H1 (cell line): ENCODE measurements at regions not wholly inside any gene's neighbourhood (a gene's known extent, or its start where the extent isn't known, plus 50 kb on each side); places are given as distances from the start of the nearest gene placed in this dataset.

ENCODE experiments used
- CTCF ChIA-PET: fragments of 300-600 bp; sonication (Branson Sonifier 250); formaldehyde crosslinking; loops from one replicate; lab custom pipeline; 2021; ENCODE audit not compliant: partially characterized antibody; lab: Charles Lee
- POLR2A ChIA-PET: fragments of 300-600 bp; sonication (Branson Sonifier 250); formaldehyde crosslinking; loops from one replicate; lab custom pipeline; 2021; ENCODE audit warnings: inconsistent platforms; ENCODE audit not compliant: partially characterized antibody; lab: Charles Lee
- DNase-seq, 2 experiments: peaks; one replicate each; pipeline versions ENCODE4 v3.0.0 to v3.0.0-alpha.2; 2010 to 2022; ENCODE audit warnings: low spot score in 2 of 2, low read depth in 1 of 2, mixed read lengths in 1 of 2
- FAIRE-seq: peaks from 2 replicates; lab custom pipeline; 2011; peaks lifted over from hg19 to GRCh38; lab: Jason Lieb, UNC
- H2AFZ ChIP-seq: 2 replicates; pipeline ENCODE4 v1.8.1; 2012; ENCODE audit warnings: low read length, inconsistent platforms
- H2AK5ac ChIP-seq: 2 replicates; pipeline ENCODE4 v1.6.1; 2013; ENCODE audit warnings: low read depth, low read length
- H2BK120ac ChIP-seq: replicated peaks from 2 replicates; pipeline ENCODE3; 2013; ENCODE audit warnings: low read depth, low read length, inconsistent platforms
- H2BK12ac ChIP-seq: 2 replicates; pipeline ENCODE4 v1.6.1; 2013; ENCODE audit warnings: low read depth, low read length
- H2BK15ac ChIP-seq: 2 replicates; pipeline ENCODE4 v1.6.1; 2013; ENCODE audit warnings: low read length
- H2BK20ac ChIP-seq: 2 replicates; pipeline ENCODE4 v1.6.1; 2013; ENCODE audit warnings: low read length
- H2BK5ac ChIP-seq: 2 replicates; pipeline ENCODE4 v1.6.1; 2013; ENCODE audit warnings: low read depth, low read length
- H3K14ac ChIP-seq: 2 replicates; pipeline ENCODE4 v1.6.1; 2013; ENCODE audit warnings: inconsistent platforms; ENCODE audit not compliant: insufficient read length
- H3K18ac ChIP-seq: 2 replicates; pipeline ENCODE4 v1.6.1; 2013; ENCODE audit warnings: low read length; ENCODE audit errors: extremely low read depth
- H3K23ac ChIP-seq: 2 replicates; pipeline ENCODE4 v1.6.1; 2013; ENCODE audit warnings: inconsistent platforms; ENCODE audit not compliant: insufficient read length
- H3K23me2 ChIP-seq: 2 replicates; pipeline ENCODE4 v1.6.1; 2013; ENCODE audit warnings: low read depth, low read length
- H3K27ac ChIP-seq: 2 replicates; pipeline ENCODE4 v1.6.1; 2011; ENCODE audit warnings: low read depth, low read length, inconsistent platforms
- H3K27me3 ChIP-seq, 4 experiments: replicated peaks in 1 of 4; 1 replicate in 1 of 4; 2 replicates in 3 of 4; pipeline versions ENCODE4 v1.6.1 to v1.8.1; 2011 to 2013; ENCODE audit warnings: low read length in 3 of 4, mild to moderate bottlenecking in 3 of 4, inconsistent platforms in 2 of 4, mixed read lengths in 2 of 4, moderate library complexity in 1 of 4; ENCODE audit not compliant: control insufficient read depth in 3 of 4, insufficient read depth in 3 of 4; ENCODE audit errors: extremely low read depth in 1 of 4
- H3K36me3 ChIP-seq, 4 experiments: 2 replicates each; pipeline versions ENCODE4 v1.6.1 to v1.8.1; 2011 to 2013; ENCODE audit warnings: mild to moderate bottlenecking in 4 of 4, low read length in 3 of 4, moderate library complexity in 2 of 4, control low read depth in 1 of 4, inconsistent platforms in 1 of 4; ENCODE audit not compliant: insufficient read depth in 4 of 4, control insufficient read depth in 2 of 4
- H3K4ac ChIP-seq: replicated peaks from 2 replicates; pipeline ENCODE3; 2013; ENCODE audit warnings: low read length, low read depth, mixed read lengths, inconsistent platforms; ENCODE audit not compliant: insufficient read length
- H3K4me1 ChIP-seq, 4 experiments: replicated peaks in 1 of 4; 1 replicate in 1 of 4; 2 replicates in 3 of 4; pipeline versions ENCODE4 v1.6.1 to v1.8.1; 2011 to 2013; ENCODE audit warnings: low read length in 3 of 4, inconsistent platforms in 2 of 4, mixed read lengths in 1 of 4; ENCODE audit not compliant: insufficient read depth in 4 of 4, control insufficient read depth in 3 of 4
- H3K4me2 ChIP-seq, 2 experiments: 2 replicates each; pipeline versions ENCODE4 v1.6.1 to v1.8.1; 2011 to 2013; ENCODE audit warnings: low read depth in 2 of 2, low read length in 2 of 2, control low read depth in 1 of 2, inconsistent platforms in 1 of 2, mild to moderate bottlenecking in 1 of 2; ENCODE audit not compliant: insufficient read depth in 1 of 2
- H3K4me3 ChIP-seq, 4 experiments: fragments of 200-600, 300-600 bp in 1 of 4; sonication (generic), shearing (Covaris generic), sonication (Bioruptor Twin) in 1 of 4; 2 replicates each; pipeline versions ENCODE4 v1.5.1 to v1.8.1; 2011 to 2016; ENCODE audit warnings: low read length in 4 of 4, low read depth in 3 of 4, control low read depth in 2 of 4, inconsistent platforms in 2 of 4, mild to moderate bottlenecking in 2 of 4, mixed read lengths in 1 of 4, moderate library complexity in 1 of 4; ENCODE audit not compliant: insufficient read depth in 2 of 4; ENCODE audit errors: extremely low read depth in 1 of 4
- H3K56ac ChIP-seq: replicated peaks from 2 replicates; pipeline ENCODE3; 2013; ENCODE audit warnings: low read depth, mild to moderate bottlenecking, mixed read lengths, low read length, inconsistent platforms; ENCODE audit not compliant: insufficient read length
- H3K79me1 ChIP-seq: 2 replicates; pipeline ENCODE4 v1.6.1; 2013; ENCODE audit warnings: low read depth, low read length, control low read depth
- H3K79me2 ChIP-seq, 2 experiments: 2 replicates each; pipeline versions ENCODE4 v1.6.1 to v1.8.1; 2012 to 2013; ENCODE audit warnings: low read length in 2 of 2, mild to moderate bottlenecking in 2 of 2, inconsistent platforms in 1 of 2; ENCODE audit not compliant: insufficient read depth in 2 of 2, control insufficient read depth in 1 of 2
- H3K9ac ChIP-seq, 4 experiments: replicated peaks in 1 of 4; 1 replicate in 1 of 4; 2 replicates in 3 of 4; pipeline versions ENCODE4 v1.6.1 to v1.8.1; 2011 to 2013; ENCODE audit warnings: low read depth in 3 of 4, low read length in 3 of 4, control low read depth in 2 of 4, mild to moderate bottlenecking in 2 of 4, moderate library complexity in 2 of 4, inconsistent platforms in 1 of 4; ENCODE audit errors: extremely low read depth in 1 of 4
- H3K9me3 ChIP-seq, 2 experiments: 2 replicates each; pipeline versions ENCODE4 v1.6.1 to v1.8.1; 2012 to 2013; ENCODE audit warnings: mild to moderate bottlenecking in 2 of 2, moderate library complexity in 2 of 2, control low read depth in 1 of 2, inconsistent platforms in 1 of 2, low read depth in 1 of 2, low read length in 1 of 2, mixed read lengths in 1 of 2; ENCODE audit not compliant: insufficient read depth in 2 of 2
- H4K20me1 ChIP-seq, 2 experiments: replicated peaks in 1 of 2; 2 replicates each; pipeline versions ENCODE3 to v1.8.1; 2011 to 2013; ENCODE audit warnings: inconsistent platforms in 2 of 2, low read length in 2 of 2, mild to moderate bottlenecking in 1 of 2; ENCODE audit not compliant: insufficient read depth in 2 of 2, control insufficient read depth in 1 of 2
- H4K5ac ChIP-seq: 2 replicates; pipeline ENCODE4 v1.6.1; 2013; ENCODE audit warnings: low read length, low read depth, mixed read lengths, inconsistent platforms; ENCODE audit not compliant: insufficient read length
- H4K8ac ChIP-seq: 2 replicates; pipeline ENCODE4 v1.8.0; 2013; ENCODE audit warnings: mild to moderate bottlenecking, moderate library complexity, low read length, inconsistent platforms; ENCODE audit not compliant: insufficient read depth; ENCODE audit errors: extremely low read depth
- H4K91ac ChIP-seq: replicated peaks from 2 replicates; pipeline ENCODE3; 2013; ENCODE audit warnings: low read length, mixed read lengths, inconsistent platforms; ENCODE audit not compliant: insufficient read length
- BACH1 ChIP-seq: IDR thresholded peaks from 2 replicates; pipeline ENCODE4 v1.6.1; 2012; ENCODE audit warnings: low read length, improper control_type of control experiment
- BCL11A ChIP-seq, 2 experiments: IDR thresholded peaks; one replicate each; pipeline ENCODE4 v1.6.1; 2011; ENCODE audit warnings: low read depth in 2 of 2, low read length in 2 of 2, mild to moderate bottlenecking in 2 of 2
- POU5F1 ChIP-seq: IDR thresholded peaks from 2 replicates; pipeline ENCODE4 v1.6.1; 2011; ENCODE audit warnings: low read depth, mild to moderate bottlenecking, low read length, moderate library complexity
- RNF2 ChIP-seq: fragments of 200-900, 300-1000 bp; sonication (generic); IDR thresholded peaks from 2 replicates; pipeline ENCODE4 v1.7.1; 2016; ENCODE audit warnings: borderline replicate concordance, low read depth, mild to moderate bottlenecking, antibody characterized with exemption, low read length; ENCODE audit not compliant: poor library complexity, severe bottlenecking; ENCODE audit errors: missing control alignments
- SIN3A ChIP-seq, 2 experiments: IDR thresholded peaks in 1 of 2; conservative IDR thresholded peaks in 1 of 2; 2 replicates each; pipeline ENCODE4 v1.6.1; 2011 to 2012; ENCODE audit warnings: low read length in 2 of 2, improper control_type of control experiment in 1 of 2, low read depth in 1 of 2, mild to moderate bottlenecking in 1 of 2
- SP2 ChIP-seq: IDR thresholded peaks from 2 replicates; pipeline ENCODE4 v1.6.1; 2012; ENCODE audit warnings: mild to moderate bottlenecking, low read length, inconsistent platforms
- WGBS, 2 experiments: shearing (Covaris generic) in 1 of 2; methylation state at CpG; one replicate each; pipeline versions ENCODE4 v1.1.6 to v1.1.7; 2013 to 2015; ENCODE audit warnings: low lambda C conversion rate in 2 of 2, mixed read lengths in 2 of 2, inconsistent platforms in 1 of 2, low coverage in 1 of 2, missing lambda C conversion rate in 1 of 2; ENCODE audit not compliant: insufficient replicate concordance in 2 of 2, insufficient coverage in 1 of 2, insufficient read length in 1 of 2; ENCODE audit errors: extremely low coverage in 1 of 2, missing lambda C conversion rate in 1 of 2; 5-methylcytosine and 5-hydroxymethylcytosine counted together

- Histone ChIP-seq H3K27me3 (no peaks in the 10 kb centered on the region), H3K4me1 (peaks cover 0 to 14% (median 3%) of the 10 kb centered on the region in 4 experiments; a peak in 3 of 7 replicates), H3K56ac (no peak overlapping the region), H3K4ac (no peak overlapping the region), H3K23ac (no peak overlapping the region), H4K8ac (no peak overlapping the region), H3K4me3 (no peak overlapping the region), H3K27ac (no peak overlapping the region), H2AFZ (no peak overlapping the region), H3K79me1 (no peaks in the 10 kb centered on the region), H3K18ac (no peak overlapping the region), H3K9me3 (peaks cover 7 to 10% of the 10 kb centered on the region in 2 experiments; a peak in 1 of 4 replicates), H2BK5ac (no peak overlapping the region), H4K5ac (no peak overlapping the region), H3K14ac (no peak overlapping the region), H3K4me2 (no peak overlapping the region), H3K79me2 (no peaks in the 10 kb centered on the region), H4K91ac (no peak overlapping the region), H3K9ac (no peak overlapping the region), H3K23me2 (no peaks in the 10 kb centered on the region), H2AK5ac (no peak overlapping the region), H2BK20ac (no peak overlapping the region), H2BK15ac (no peak overlapping the region), H2BK120ac (no peak overlapping the region), H4K20me1 (no peaks in the 10 kb centered on the region), H2BK12ac (no peak overlapping the region), H3K36me3 (no peaks in the 10 kb centered on the region)
- FAIRE-seq (no peak), DNase-seq (no peak)
- TF ChIP-seq RNF2 (no peak), SIN3A (conservative IDR thresholded peaks at IDR 0.05 in 1 of 2, IDR thresholded peaks at IDR 0.05 in 1 of 2; ENCODE audit: low read depth in 1 of 2, low read length in 2 of 2) (no peak), POU5F1 (no peak), BCL11A (IDR thresholded peaks at IDR 0.05; ENCODE audit: low read depth in 2 of 2, low read length in 2 of 2) (no peak), BACH1 (no peak), SP2 (no peak)
- CTCF ChIA-PET, result no interaction called here
- WGBS, 2 experiments, result 94% methylated on average over 1 of the region's 1 CpG; no CpG with 5 or more reads in 1 of the 2 experiments
- POLR2A ChIA-PET, result no interaction called here
These were observed 109.0 kb upstream of the MDM1 start for GRCh38 chr12:68441167-68441566.
